ENCODE measurements at regions not wholly inside any gene's neighbourhood (a gene's known extent, or its start where the extent isn't known, plus 50 kb on each side); places are given as distances from the start of the nearest gene placed in this dataset.

- BruUV-seq (replicated peaks), result no TSS peak
- DNase-seq, result no peak
- TF ChIP-seq CTCF (IDR thresholded peaks at IDR 0.05; ENCODE audit: unreplicated experiment), result no peak
- H3K27me3 Mint-ChIP-seq (ENCODE audit: unreplicated experiment), result no peaks in the 10 kb centered on the region
- no peaks in the 10 kb centered on the region for H3K9me3 Mint-ChIP-seq (ENCODE audit: low read depth, unreplicated experiment)
- no peaks in the 10 kb centered on the region for H3K36me3 Mint-ChIP-seq (ENCODE audit: insufficient read depth, unreplicated experiment)
- H3K4me1 Mint-ChIP-seq (ENCODE audit: low read depth, unreplicated experiment), result no peaks in the 10 kb centered on the region
- H3K27ac Mint-ChIP-seq (ENCODE audit: unreplicated experiment), result no peak overlapping the region
- CTCF ChIA-PET, result no interaction called here
- intact Hi-C loops (cut with micrococcal nuclease; ENCODE audit: unreplicated experiment), result no loop called here
- no peak overlapping the region for H3K4me3 Mint-ChIP-seq (ENCODE audit: low read depth, unreplicated experiment)
Measured at GRCh38 chr4:60249784-60250183, 950.3 kb upstream of the ADGRL3 start.

GRCh38 chr4:60250657-60251056 is 949.5 kb upstream of the ADGRL3 start:
- no peak for DNase-seq
- H3K27me3 Mint-ChIP-seq (ENCODE audit: unreplicated experiment), result no peaks in the 10 kb centered on the region
- no peaks in the 10 kb centered on the region for H3K36me3 Mint-ChIP-seq (ENCODE audit: insufficient read depth, unreplicated experiment)
- no peak overlapping the region for H3K27ac Mint-ChIP-seq (ENCODE audit: unreplicated experiment)
- CTCF ChIA-PET, result interaction anchor here (0.6 kb wide), 1 partner anchor 1174 kb away, joined by 3 read pairs; no protein-coding TSS in a partner anchor
- H3K4me3 Mint-ChIP-seq (ENCODE audit: low read depth, unreplicated experiment), result no peak overlapping the region
- TF ChIP-seq CTCF (IDR thresholded peaks at IDR 0.05; ENCODE audit: unreplicated experiment), result no peak
- no peaks in the 10 kb centered on the region for H3K4me1 Mint-ChIP-seq (ENCODE audit: low read depth, unreplicated experiment)
- no TSS peak for BruUV-seq (replicated peaks)
- no peaks in the 10 kb centered on the region for H3K9me3 Mint-ChIP-seq (ENCODE audit: low read depth, unreplicated experiment)
- intact Hi-C loops (cut with micrococcal nuclease; ENCODE audit: unreplicated experiment), result no loop called here

GRCh38 chr4:60259781-60260180 is 940.3 kb upstream of the ADGRL3 start:
- H3K27ac Mint-ChIP-seq (ENCODE audit: unreplicated experiment), result no peak overlapping the region
- no peaks in the 10 kb centered on the region for H3K4me1 Mint-ChIP-seq (ENCODE audit: low read depth, unreplicated experiment)
- no peaks in the 10 kb centered on the region for H3K27me3 Mint-ChIP-seq (ENCODE audit: unreplicated experiment)
- no peak for DNase-seq
- TF ChIP-seq CTCF (IDR thresholded peaks at IDR 0.05; ENCODE audit: unreplicated experiment), result no peak
- BruUV-seq (replicated peaks), result no TSS peak
- intact Hi-C loops (cut with micrococcal nuclease; ENCODE audit: unreplicated experiment), result no loop called here
- H3K9me3 Mint-ChIP-seq (ENCODE audit: low read depth, unreplicated experiment), result no peaks in the 10 kb centered on the region
- CTCF ChIA-PET, result no interaction called here
- no peak overlapping the region for H3K4me3 Mint-ChIP-seq (ENCODE audit: low read depth, unreplicated experiment)
- H3K36me3 Mint-ChIP-seq (ENCODE audit: insufficient read depth, unreplicated experiment), result no peaks in the 10 kb centered on the region

GRCh38 chr4:60266505-60266904 is 933.6 kb upstream of the ADGRL3 start:
- H3K4me1 Mint-ChIP-seq (ENCODE audit: low read depth, unreplicated experiment), result no peaks in the 10 kb centered on the region
- H3K4me3 Mint-ChIP-seq (ENCODE audit: low read depth, unreplicated experiment), result no peak overlapping the region
- TF ChIP-seq CTCF (IDR thresholded peaks at IDR 0.05; ENCODE audit: unreplicated experiment), result no peak
- H3K9me3 Mint-ChIP-seq (ENCODE audit: low read depth, unreplicated experiment), result peaks cover 4% of the 10 kb centered on the region
- no peak overlapping the region for H3K27ac Mint-ChIP-seq (ENCODE audit: unreplicated experiment)
- no peaks in the 10 kb centered on the region for H3K36me3 Mint-ChIP-seq (ENCODE audit: insufficient read depth, unreplicated experiment)
- no peaks in the 10 kb centered on the region for H3K27me3 Mint-ChIP-seq (ENCODE audit: unreplicated experiment)
- CTCF ChIA-PET, result no interaction called here
- no TSS peak for BruUV-seq (replicated peaks)
- DNase-seq, result no peak
- intact Hi-C loops (cut with micrococcal nuclease; ENCODE audit: unreplicated experiment), result no loop called here

GRCh38 chr4:60296386-60296785 is 903.7 kb upstream of the ADGRL3 start:
- intact Hi-C loops (cut with micrococcal nuclease; ENCODE audit: unreplicated experiment), result no loop called here
- Mint-ChIP-seq H3K36me3 (ENCODE audit: insufficient read depth, unreplicated experiment) (no peaks in the 10 kb centered on the region), H3K4me3 (ENCODE audit: low read depth, unreplicated experiment) (no peak overlapping the region), H3K27ac (ENCODE audit: unreplicated experiment) (no peak overlapping the region), H3K9me3 (ENCODE audit: low read depth, unreplicated experiment) (peaks cover 17% of the 10 kb centered on the region), H3K4me1 (ENCODE audit: low read depth, unreplicated experiment) (no peaks in the 10 kb centered on the region), H3K27me3 (ENCODE audit: unreplicated experiment) (no peaks in the 10 kb centered on the region)
- DNase-seq, result no peak
- CTCF ChIA-PET, result no interaction called here
- no peak for TF ChIP-seq CTCF (IDR thresholded peaks at IDR 0.05; ENCODE audit: unreplicated experiment)
- no TSS peak for BruUV-seq (replicated peaks)

Measured in Calu3 (cell line).